ENCODE measurements at regions not wholly inside any gene's neighbourhood (a gene's known extent, or its start where the extent isn't known, plus 50 kb on each side); places are given as distances from the start of the nearest gene placed in this dataset.

- TF ChIP-seq CTCF (IDR thresholded peaks at IDR 0.05 in 4 of 5, conservative IDR thresholded peaks at IDR 0.05 in 1 of 5) (no peak), POLR2A (IDR thresholded peaks at IDR 0.05) (no peak)
These were observed 91.7 kb upstream of the SFSWAP start for GRCh38 chr12:131619106-131619642.

All from gastrocnemius medialis (tissue), 4 donors.